Activated CD8-positive, alpha-beta memory T cell treated with anti-CD3 and anti-CD28 coated beads, Interleukin-2, amount 50 U/mL, for 24 hours (primary cell): ENCODE measurements at regions not wholly inside any gene's neighbourhood (a gene's known extent, or its start where the extent isn't known, plus 50 kb on each side); places are given as distances from the start of the nearest gene placed in this dataset.
"Not testable (repeated sequence)": the region's sequence is repeated elsewhere in the genome, so short reads cannot be mapped to it uniquely, and the experiment has no call there.

ENCODE experiments used
- DNase-seq: peaks from one replicate; pipeline ENCODE4 v3.0.0-alpha.2; 2020; ENCODE audit errors: extremely low read depth

- not testable (repeated sequence) for DNase-seq
Observed at GRCh38 chr3:110001905-110002304, 664.6 kb upstream of the DPPA4 start.

GRCh38 chr3:110006913-110007312 lies 669.6 kb upstream of the DPPA4 start:
- no peak for DNase-seq

DNA sequence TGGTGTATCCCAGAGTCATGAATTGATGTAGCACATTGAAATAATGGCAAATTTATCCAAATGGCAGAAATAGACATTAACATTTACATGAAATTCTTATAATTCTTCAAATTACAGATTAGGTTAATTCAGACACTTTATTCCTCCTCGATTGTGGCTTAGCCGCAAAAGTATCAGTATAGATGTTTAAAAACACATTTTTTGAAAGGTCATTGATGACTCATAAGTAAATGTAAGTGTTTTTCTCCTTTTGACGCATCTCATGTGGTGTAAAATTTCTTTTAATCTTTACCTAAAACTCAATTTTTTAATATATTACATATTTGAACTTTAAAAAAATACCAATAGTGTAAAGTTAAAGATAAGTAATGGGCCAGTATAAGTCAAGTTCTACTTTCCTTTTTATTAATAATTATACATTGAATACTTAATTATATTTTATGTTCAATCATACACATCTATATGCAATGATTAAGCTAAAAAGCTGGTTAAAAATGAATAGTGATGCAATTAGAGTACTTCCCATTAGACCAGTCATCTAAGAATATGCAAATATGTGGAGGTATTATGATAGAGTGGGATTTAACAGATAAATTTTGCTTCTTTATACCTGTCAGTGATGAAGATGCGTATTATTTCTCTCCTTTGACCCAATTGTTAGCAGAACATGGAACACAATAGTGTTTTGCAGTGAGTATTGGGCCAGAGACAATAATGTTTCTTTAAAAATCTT lies 678.1 kb upstream of the DPPA4 start:
- no peak for DNase-seq

GRCh38 chr3:110016235-110016815 lies 679.0 kb upstream of the DPPA4 start:
- no peak for DNase-seq

DNA sequence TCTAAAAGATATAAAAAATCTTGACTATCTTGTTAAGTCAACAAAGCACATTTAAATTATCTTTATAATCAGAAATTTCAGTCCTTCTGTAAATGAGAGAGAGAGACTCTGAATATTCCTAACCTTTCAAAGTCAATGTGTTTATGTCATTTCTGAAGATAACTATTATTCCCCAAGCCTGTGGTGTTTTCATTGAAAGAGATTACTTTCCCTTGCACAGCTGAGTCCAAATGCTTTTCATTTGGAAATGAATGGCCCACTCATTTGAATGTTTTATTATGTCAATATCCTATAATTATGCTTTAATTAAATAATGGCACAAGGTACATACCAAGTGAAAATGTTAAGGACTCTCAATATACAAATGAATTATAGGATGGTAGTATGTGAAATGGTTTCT lies 680.0 kb upstream of the DPPA4 start:
- DNase-seq, result no peak

DNA sequence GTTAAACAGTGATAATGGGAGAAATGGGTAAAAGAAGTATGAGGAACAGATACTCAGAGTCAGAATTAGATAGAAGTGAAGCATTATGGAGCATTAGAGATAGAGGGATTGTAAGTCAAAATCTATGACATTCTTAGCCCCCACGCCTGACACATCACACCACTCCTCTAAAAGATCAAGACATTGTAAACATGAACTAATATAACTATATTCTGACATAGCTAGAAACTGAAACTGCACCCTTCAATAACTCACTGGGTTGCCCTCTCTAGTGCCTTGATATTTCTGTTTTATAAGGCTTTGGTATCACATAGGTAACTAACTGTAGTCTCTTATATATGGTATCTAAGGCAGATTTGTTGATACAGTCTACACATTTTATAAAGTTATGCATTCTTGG lies 684.3 kb upstream of the DPPA4 start:
- DNase-seq, result no peak

GRCh38 chr3:110023022-110023421 lies 685.7 kb upstream of the DPPA4 start:
- DNase-seq, result not testable (repeated sequence)

DNA sequence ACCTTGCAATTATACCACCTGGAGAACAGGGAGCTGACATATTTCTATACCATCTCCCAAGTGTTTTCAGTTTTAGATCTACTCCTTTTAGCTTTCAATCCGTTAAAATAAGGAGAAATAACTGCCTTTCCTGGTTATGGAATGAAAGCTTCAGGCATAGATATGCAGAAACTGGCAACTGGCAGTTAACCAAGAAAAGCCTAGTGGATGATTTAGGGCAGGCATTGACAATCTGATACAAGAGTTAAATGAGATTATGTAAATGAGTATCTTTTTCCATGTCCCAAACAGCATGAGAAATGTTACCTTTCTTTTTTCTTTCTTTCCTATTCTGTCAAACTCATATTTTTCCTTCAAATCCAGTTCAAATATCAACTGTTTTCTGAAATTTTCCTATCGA lies 689.1 kb upstream of the DPPA4 start:
- DNase-seq, result no peak

- DNase-seq, result no peak
Observed at GRCh38 chr3:110027446-110028080, 690.2 kb upstream of the DPPA4 start.

DNA sequence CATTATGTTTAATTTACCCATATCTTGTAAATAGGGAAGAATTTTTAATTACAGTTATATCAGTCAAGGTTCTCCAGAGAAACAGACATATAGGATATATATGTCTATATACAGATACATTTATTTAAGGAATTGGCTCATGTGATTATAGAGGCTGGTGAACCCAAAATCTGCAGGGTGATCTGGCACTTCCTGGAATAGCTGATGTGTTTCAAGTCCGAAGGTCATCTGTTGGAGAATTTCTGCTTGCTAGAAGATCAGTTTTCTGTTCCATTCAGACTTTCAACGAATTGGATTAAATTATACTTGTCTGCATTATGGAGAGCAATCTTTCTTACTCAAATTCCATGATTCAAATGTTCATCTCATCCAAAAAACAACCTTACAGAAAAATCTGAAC lies 694.6 kb upstream of the DPPA4 start:
- DNase-seq, result no peak

DNA sequence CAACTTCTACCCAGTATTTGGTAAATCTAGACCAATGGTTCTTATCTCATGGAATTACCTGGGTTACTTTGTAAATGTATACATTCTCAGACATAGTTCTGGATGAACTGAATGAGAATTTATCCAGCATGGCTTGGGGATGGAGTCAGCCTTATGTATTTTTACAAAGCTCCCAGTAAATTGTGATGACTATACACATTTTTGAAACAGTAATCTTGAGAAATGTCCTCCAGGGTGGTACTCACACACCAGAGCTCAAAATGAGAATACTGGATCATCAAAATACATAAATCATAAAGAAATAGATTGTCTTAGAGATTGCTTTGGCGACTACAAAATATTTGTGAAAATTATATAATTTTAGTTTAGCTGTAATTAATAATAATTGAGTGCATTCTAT lies 722.1 kb upstream of the DPPA4 start:
- no peak for DNase-seq

DNA sequence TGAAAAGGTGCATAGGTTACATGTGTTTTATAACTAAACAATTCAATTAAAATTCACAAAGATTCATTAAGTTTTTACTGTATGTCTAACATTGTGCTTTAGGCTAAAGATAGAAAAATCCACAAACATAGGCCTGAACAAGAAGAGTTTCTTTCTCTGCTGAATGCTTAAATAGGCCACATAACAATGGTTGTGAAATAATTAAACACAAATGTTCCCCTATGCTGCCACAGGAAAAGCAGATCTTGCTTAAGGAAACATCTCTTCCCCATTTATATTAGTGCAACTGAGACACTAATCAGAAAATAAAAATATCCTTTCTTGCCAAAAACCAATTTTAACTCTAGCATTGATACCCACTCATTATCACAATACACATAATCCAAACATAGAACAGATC lies 725.4 kb upstream of the DPPA4 start:
- DNase-seq, result no peak

GRCh38 chr3:110063178-110063577 lies 725.8 kb upstream of the DPPA4 start:
- no peak for DNase-seq

GRCh38 chr3:110066206-110066605 lies 728.9 kb upstream of the DPPA4 start:
- no peak for DNase-seq

DNA sequence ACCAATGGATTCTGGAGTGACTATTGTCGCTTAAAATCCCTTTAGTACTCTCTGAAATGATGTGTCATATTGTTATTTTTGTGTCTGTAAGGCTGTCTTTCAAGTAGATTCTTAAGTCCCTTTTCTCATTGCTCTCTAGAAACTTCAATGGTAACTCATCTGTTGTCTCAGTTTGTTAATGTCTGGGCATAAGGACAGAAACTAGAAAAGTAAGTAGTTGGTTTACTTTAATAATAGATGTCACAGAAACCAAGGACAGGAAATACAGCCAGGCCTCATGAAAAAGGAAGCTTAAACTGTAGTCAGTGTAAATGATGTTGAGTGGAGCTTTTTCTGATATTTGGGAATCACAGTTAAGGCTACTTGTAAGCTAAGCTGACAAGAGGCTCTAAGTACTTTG lies 730.2 kb upstream of the DPPA4 start:
- DNase-seq, result no peak

- no peak for DNase-seq
Observed at GRCh38 chr3:110069761-110070160, 732.4 kb upstream of the DPPA4 start.

GRCh38 chr3:110070161-110070916 lies 733.0 kb upstream of the DPPA4 start:
- DNase-seq, result no peak

DNA sequence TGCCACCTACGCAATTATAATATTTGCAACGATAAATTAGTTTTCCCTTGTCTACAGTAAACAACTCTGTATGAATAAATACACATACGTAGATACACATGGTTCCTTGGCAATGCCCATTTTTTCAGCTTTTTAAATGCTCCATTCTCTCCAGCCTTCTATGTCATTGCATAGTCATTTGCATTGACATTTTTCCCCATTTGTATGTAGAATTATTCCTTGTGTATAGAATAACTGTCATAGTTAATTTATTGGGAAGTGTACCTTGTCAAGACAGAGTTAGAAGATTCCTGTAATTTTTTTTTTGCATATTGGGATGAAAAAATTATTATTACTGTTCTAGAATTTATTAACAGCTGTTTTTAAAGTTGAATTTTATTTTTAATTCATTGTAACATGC lies 736.7 kb upstream of the DPPA4 start:
- DNase-seq, result no peak

GRCh38 chr3:110077093-110077492 lies 739.7 kb upstream of the DPPA4 start:
- DNase-seq, result no peak

DNA sequence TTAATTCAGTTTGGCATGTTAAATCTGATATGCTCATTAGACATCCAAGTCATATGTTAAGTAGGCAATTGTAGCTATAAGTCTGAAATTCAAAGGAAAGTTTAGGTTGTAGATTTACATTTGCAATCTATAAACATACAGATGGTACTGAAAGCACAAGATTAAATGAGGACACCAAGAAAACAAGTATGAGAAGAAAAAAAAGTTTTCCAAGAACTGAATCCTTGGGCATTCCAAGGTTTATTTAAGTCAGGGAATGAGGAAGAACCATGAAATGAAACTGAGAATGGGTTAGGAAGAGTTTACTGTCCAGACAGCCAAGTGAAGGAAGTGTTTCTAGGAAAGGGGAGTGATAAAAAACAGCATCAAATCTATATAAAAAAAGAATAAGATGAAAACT lies 756.1 kb upstream of the DPPA4 start:
- no peak for DNase-seq

- no peak for DNase-seq
Observed at GRCh38 chr3:110093812-110094401, 756.6 kb upstream of the DPPA4 start.

- no peak for DNase-seq
Observed at GRCh38 chr3:110099711-110100110, 762.4 kb upstream of the DPPA4 start.
